Stomach (tissue), 4 donors: ENCODE measurements at regions not wholly inside any gene's neighbourhood (a gene's known extent, or its start where the extent isn't known, plus 50 kb on each side); places are given as distances from the start of the nearest gene placed in this dataset.

Source experiments
- CTCF ChIP-seq, 7 experiments: fragments of 450-650 bp in 4 of 7; fragments of 200-600 bp in 3 of 7; sonication (generic) in 3 of 7; IDR thresholded peaks; one replicate each; pipeline ENCODE4 v1.5.1; 2016 to 2019; ENCODE audit warnings: antibody characterized with exemption in 7 of 7, control low read depth in 2 of 7, mild to moderate bottlenecking in 1 of 7
- EP300 ChIP-seq: sonication (generic); formaldehyde crosslinking; IDR thresholded peaks from one replicate; pipeline ENCODE4 v1.6.1; 2017; ENCODE audit warnings: antibody characterized with exemption
- POLR2A ChIP-seq, 4 donors: fragments of 450-650 bp; IDR thresholded peaks; one replicate each; pipeline ENCODE4 v1.6.1; 2016; ENCODE audit warnings: antibody characterized with exemption in 4 of 4, control low read depth in 2 of 4, mild to moderate bottlenecking in 1 of 4, moderate library complexity in 1 of 4

DNA sequence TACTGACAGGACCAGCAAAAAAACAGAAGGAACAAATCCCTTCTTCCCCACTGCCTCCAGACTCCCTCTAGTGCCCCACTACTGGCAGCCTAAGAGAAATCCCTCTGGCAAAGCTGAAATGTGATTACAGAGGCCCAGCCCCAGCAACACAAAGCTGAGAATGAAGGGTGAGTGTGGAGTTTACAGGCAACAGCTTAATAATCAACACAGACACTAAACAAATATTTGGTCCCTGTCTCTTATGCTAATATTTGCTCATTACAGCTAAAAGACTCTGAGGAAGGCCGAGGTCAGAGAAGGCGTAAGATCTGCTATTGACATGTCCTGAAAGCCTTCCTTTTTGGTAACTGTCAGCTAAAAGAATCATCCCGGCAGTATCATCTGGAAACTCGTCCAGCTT lies 308.5 kb upstream of the RASGRP1 start:
- no peak for TF ChIP-seq CTCF (IDR thresholded peaks at IDR 0.05)
- no peak for TF ChIP-seq POLR2A (IDR thresholded peaks at IDR 0.05)
- no peak for TF ChIP-seq EP300
